ENCODE measurements at regions not wholly inside any gene's neighbourhood (a gene's known extent, or its start where the extent isn't known, plus 50 kb on each side); places are given as distances from the start of the nearest gene placed in this dataset.

DNA sequence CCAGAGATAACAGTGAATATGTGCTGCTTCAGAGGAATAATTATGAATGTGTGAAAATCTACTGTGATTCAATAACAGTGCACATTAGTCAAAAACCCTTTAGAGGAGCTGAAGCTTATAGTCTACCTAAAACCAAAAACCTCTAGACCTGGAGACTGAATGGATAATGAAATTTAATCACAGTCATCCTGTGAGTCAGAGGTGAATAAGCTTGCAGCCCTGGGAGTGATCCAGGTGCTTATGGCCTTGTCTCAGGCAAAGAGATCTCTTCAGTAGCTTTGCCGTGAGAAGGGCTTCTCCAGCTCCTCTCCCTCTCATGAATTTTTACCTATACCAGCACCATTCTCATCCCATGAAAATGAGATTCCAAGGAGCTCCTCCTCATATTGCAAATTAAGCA, 81.3 kb upstream of the RGS4 start:
- no peak for TF ChIP-seq CTCF (IDR thresholded peaks at IDR 0.05; ENCODE audit: low read length)
- no peak for TF ChIP-seq EZH2 (IDR thresholded peaks at IDR 0.05; ENCODE audit: borderline replicate concordance, low read length)
